ENCODE measurements at regions not wholly inside any gene's neighbourhood (a gene's known extent, or its start where the extent isn't known, plus 50 kb on each side); places are given as distances from the start of the nearest gene placed in this dataset.

- H3K36me3 Mint-ChIP-seq (ENCODE audit: low read depth), result no peaks in the 10 kb centered on the region
- H3K9me3 Mint-ChIP-seq, result peaks cover 11% of the 10 kb centered on the region
- no peak overlapping the region for H3K4me3 Mint-ChIP-seq
- H3K27ac Mint-ChIP-seq, result no peak overlapping the region
- TF ChIP-seq CTCF (IDR thresholded peaks at IDR 0.05), result no peak
- no peaks in the 10 kb centered on the region; the same call in 1 of the 2 replicates for H3K27me3 Mint-ChIP-seq (ENCODE audit: insufficient read depth)
- no peaks in the 10 kb centered on the region for H3K4me1 Mint-ChIP-seq (ENCODE audit: low read depth)
- no peak for DNase-seq
Observed at GRCh38 chr2:41482659-41483058, 565.2 kb upstream of the PKDCC start.

DNA sequence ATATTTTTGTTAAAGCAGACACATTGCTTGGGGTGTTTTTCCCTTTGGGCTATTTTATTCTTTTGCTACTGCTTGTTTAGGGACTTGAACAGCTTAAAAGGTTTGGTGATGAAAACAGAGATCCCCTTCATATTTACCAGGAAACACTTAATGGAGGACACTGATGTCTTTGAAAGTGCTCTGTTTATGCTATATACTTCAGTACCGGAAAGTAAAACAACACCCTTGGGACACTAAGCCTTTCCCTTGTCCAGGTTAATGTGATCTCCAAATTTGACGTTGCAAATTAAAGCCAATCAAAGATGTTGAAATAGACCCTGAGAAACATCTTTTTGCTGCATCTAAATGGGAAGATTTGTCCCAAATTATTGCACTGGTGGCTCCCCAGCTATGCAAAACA, 564.6 kb upstream of the PKDCC start:
- TF ChIP-seq CTCF (IDR thresholded peaks at IDR 0.05), result no peak
- H3K27me3 Mint-ChIP-seq (ENCODE audit: insufficient read depth), result no peaks in the 10 kb centered on the region; the same call in 1 of the 2 replicates
- no peak overlapping the region for H3K27ac Mint-ChIP-seq
- no peaks in the 10 kb centered on the region for H3K4me1 Mint-ChIP-seq (ENCODE audit: low read depth)
- H3K4me3 Mint-ChIP-seq, result no peak overlapping the region
- peaks cover 11% of the 10 kb centered on the region for H3K9me3 Mint-ChIP-seq
- H3K36me3 Mint-ChIP-seq (ENCODE audit: low read depth), result no peaks in the 10 kb centered on the region
- DNase-seq, result no peak

DNA sequence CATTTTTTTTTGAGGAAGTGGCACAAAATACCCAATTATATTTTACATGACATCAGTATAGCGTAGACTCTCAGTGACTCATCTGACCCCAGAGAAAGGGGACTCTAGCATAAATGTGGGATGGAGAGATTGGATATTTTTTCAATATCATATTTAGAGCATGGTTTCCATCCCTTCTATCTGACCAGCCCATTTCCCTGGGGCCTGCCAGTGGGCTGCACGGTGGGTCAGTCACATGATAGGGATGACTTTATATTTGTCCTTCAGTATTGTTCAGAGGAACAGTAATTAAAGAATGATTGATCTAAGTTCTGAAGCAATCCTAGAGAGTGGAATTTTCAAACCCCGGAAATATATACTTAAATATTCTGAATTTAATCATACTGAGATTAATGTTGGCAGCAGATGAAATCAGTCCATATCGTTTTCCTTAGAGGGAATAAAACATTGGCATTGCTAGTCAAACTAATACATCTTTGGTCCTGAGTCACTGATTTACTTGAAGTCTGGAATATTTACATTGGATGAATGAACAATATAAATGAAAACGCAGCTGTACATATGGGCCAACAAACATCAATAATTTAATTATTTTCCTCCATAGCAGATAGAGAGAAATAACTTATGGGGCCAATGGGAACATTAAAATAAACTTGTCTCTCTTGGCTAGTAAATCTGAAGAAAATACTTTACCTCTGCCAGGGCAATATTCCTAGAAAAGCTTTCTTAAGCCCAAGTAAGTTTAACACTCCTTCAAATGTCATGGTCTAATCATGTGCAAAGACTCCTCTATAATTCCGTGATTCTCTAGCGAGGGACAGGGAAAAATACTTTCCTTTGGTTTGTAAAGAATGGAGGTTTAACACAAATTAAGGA, 563.6 kb upstream of the PKDCC start:
- Mint-ChIP-seq H3K4me3 (no peak overlapping the region), H3K27me3 (ENCODE audit: insufficient read depth) (no peaks in the 10 kb centered on the region; the same call in 1 of the 2 replicates), H3K9me3 (0 out of 2 replicates have a peak, but pooled peaks cover 4% of the 10 kb centered on the region), H3K27ac (no peak overlapping the region), H3K4me1 (ENCODE audit: low read depth) (no peaks in the 10 kb centered on the region), H3K36me3 (ENCODE audit: low read depth) (no peaks in the 10 kb centered on the region)
- DNase-seq, result no peak
- no peak for TF ChIP-seq CTCF (IDR thresholded peaks at IDR 0.05)

DNA sequence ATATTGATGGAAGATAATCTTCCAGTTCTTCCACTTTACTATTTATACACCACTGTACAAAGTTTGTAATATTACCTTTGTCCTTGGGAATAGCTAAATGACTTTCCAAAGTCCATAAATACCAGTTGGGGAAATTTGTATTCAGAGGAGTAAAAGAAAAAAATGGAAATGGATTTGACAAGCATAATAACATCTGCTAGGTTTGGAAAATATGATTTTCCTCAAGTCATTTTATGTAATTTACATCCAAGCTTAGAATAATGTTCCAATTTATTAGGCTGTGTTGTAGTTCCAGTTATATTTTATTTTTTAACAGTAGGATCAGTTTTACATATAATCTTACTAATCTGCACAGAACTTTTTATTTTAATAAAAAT, 563.0 kb upstream of the PKDCC start:
- no peak overlapping the region for H3K4me3 Mint-ChIP-seq
- no peak overlapping the region for H3K27ac Mint-ChIP-seq
- no peak for DNase-seq
- H3K27me3 Mint-ChIP-seq (ENCODE audit: insufficient read depth), result no peaks in the 10 kb centered on the region; the same call in 1 of the 2 replicates
- H3K4me1 Mint-ChIP-seq (ENCODE audit: low read depth), result no peaks in the 10 kb centered on the region
- H3K9me3 Mint-ChIP-seq, result 0 out of 2 replicates have a peak, but pooled peaks cover 4% of the 10 kb centered on the region
- no peaks in the 10 kb centered on the region for H3K36me3 Mint-ChIP-seq (ENCODE audit: low read depth)
- no peak for TF ChIP-seq CTCF (IDR thresholded peaks at IDR 0.05)

- Mint-ChIP-seq H3K4me1 (ENCODE audit: low read depth) (no peaks in the 10 kb centered on the region), H3K36me3 (ENCODE audit: low read depth) (no peaks in the 10 kb centered on the region), H3K9me3 (peaks cover 3% of the 10 kb centered on the region; the same call in 1 of the 2 replicates), H3K27me3 (ENCODE audit: insufficient read depth) (no peaks in the 10 kb centered on the region), H3K4me3 (no peak overlapping the region), H3K27ac (no peak overlapping the region)
- TF ChIP-seq CTCF (IDR thresholded peaks at IDR 0.05), result no peak
- DNase-seq, result no peak
Observed at GRCh38 chr2:41486948-41487347, 560.9 kb upstream of the PKDCC start.

Measured in HFFc6 (cell line).